GM19035 (cell line): ENCODE measurements at regions not wholly inside any gene's neighbourhood (a gene's known extent, or its start where the extent isn't known, plus 50 kb on each side); places are given as distances from the start of the nearest gene placed in this dataset.
"Not testable (repeated sequence)": the region's sequence is repeated elsewhere in the genome, so short reads cannot be mapped to it uniquely, and the experiment has no call there.

Experiments
- ATAC-seq: cut with Tn5 transposase; IDR thresholded peaks from one replicate; pipeline ENCODE4 v1.9.1; 2021; ENCODE audit not compliant: unreplicated experiment

DNA sequence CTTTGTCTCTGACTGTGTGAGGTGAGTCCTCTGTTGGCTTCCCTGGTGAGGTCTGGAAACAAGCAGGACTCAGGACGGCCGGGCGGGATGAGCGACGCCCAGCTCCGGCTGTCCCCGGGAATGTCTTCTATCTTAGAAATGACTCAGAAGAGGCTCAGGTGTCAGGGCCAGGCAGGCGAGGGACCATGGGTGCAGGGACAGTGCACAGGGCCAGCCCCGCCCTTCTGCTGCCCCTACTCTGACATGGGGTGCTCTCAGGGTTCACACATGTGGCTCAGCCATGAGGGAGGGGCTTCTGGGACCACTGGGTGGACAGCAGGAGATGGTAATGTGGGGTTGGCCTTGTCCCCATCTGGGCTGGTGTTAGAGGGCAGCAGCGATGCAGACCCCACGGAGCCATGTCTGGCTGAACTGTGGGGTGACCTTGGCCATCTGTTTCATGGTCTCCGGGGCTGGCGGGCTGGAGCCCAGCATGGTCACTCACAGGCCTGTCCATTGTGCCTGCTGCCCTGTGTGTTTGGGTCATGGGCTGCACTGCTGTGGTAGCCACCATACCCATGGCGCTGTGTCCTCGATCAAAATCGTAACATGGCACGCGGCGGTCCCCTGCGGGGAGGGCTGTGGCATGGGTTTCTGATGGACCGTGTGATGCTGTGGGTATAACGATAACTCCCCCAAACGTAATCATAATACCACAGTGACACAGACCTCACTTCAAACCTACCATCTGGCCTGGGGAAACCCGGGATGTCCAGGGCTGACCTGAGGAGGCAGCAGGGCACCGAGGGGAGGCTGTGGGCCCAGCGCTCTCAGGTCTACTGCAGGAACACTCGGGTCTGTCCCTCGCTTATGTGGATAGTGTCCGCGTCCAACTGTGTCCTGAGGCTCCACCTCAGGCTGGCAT is 368.8 kb downstream of the TMEM121 start:
- ATAC-seq: no peak

DNA sequence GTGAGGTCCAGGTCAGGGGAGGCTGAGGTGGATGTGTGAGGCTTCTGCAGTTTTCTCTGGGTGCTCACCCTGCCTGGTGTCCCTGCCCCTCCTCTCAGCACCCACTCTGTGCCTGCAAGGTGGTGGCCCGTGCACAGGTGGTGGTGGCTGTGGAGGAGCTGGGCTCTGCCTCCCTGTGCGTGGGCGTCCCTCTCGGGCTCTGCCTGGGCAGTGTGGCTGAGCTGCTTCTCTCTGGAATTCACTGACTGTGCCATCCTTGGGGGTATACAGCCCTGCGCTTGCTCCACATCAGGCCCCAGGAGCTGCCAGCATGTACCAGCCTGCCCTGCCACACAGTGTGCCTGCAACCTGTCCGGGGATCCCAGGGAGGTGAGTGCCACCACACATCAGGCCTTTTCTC is 369.8 kb downstream of the TMEM121 start:
- not testable (repeated sequence) for ATAC-seq

DNA sequence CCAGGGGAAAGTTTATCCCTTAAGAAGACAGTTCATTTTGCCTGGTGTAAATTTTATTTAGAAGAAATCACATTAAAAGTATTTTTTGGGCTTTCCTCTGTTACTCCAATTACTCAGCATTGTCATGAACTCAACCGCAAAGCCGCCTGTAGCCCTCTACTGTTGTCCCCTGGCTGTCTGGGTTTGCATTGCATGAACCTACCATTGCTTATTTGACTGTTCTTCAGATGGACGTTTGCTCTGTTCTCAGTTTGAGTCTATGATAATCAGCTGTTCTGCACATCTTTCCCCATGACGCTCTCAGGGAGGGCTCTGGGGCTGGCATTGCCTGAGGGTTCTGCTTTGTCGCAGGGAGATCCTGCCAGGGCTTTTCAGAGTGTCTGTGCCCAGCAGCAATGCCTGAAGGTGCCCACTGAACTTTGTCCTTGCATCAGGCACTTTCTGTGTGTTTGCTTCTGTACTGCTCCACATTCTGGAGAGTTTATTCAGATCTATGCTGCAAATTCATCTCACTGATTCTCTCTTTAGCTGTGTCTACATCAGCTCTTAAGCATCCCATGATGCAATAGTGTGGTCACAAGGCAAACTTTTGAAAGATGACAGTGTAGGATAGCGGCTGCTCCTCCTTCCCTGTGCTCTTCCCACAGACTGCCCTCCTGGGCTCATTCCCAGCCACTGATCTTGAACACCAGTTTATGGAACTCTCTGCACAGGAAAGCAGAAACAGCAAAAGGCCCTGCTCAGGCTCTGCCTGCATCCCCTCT is 370.8 kb downstream of the TMEM121 start:
- not testable (repeated sequence) for ATAC-seq

DNA sequence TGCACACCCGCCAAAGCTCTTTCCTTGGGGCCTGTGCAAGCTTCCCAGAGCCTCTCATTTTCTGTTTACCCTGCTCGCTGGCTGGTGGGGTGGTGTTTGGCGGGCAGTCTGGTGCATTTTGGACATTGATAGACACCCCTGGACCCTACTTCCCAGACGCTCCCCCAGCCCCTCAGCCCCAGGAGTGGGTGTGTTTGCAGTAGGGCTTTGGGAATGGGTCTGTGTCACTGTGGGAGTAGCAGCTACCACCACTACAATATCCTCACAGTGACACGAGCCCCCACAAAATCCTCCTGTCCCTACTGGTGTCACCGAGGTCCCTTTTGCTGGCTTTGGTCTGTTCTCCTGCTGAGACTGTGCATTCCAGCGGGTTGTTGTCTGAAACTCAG is 371.3 kb downstream of the TMEM121 start:
- ATAC-seq: no peak

DNA sequence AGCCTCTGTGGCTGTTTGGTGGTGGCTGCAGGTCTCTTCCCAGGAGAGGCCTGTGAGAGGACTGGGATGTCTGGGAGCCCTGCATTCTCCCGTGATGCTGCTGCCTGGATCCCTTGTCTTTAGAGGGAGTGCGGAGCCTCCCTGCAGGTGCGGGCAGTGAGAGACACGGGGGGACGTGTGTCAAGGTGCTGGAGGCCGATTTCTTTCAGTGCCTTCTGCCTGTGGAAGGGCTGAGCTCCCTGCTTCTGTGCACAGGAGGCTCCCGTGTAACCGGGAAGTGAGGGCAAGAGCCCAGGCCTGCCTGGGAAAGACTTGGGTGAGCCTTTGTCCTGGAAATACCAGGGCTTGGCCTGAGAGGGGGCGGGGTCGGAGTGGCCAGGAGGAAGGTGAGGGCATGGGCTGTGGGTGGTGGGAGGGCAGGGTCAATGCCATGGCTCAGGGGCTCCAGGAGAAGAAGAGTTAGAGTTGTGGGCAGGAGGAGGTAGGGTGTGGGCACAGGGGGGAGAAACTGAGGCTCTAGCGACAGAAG is 372.2 kb downstream of the TMEM121 start:
- ATAC-seq: no peak

DNA sequence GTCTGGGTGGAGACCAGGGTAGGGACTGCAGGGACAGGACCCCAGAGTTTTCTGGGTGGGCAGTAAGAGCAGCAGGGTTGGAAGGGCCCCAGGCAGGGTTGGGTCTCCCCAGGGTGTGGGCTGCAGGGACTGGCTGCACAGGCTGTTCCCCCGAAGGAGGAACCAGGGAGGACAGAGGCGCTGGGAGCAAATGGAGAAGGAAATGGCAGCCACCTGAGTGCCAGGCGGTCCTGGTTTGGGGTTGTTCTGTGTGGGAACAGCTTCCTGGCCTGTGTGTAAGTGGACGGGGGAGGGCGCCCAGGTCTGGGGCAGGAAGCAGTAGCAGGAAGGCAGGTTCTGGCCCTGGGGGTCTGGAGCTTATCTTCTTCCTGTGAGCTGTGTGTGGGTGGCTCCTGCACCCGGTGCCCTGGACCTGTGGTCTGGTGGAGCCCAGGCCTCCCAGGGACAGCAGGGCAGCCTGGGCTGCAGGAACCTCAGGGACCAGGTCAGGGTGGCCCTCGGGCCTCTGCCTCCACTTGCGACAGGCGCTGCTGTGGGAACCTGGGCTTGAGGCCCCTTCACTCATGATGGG is 372.8 kb downstream of the TMEM121 start:
- ATAC-seq: no peak

DNA sequence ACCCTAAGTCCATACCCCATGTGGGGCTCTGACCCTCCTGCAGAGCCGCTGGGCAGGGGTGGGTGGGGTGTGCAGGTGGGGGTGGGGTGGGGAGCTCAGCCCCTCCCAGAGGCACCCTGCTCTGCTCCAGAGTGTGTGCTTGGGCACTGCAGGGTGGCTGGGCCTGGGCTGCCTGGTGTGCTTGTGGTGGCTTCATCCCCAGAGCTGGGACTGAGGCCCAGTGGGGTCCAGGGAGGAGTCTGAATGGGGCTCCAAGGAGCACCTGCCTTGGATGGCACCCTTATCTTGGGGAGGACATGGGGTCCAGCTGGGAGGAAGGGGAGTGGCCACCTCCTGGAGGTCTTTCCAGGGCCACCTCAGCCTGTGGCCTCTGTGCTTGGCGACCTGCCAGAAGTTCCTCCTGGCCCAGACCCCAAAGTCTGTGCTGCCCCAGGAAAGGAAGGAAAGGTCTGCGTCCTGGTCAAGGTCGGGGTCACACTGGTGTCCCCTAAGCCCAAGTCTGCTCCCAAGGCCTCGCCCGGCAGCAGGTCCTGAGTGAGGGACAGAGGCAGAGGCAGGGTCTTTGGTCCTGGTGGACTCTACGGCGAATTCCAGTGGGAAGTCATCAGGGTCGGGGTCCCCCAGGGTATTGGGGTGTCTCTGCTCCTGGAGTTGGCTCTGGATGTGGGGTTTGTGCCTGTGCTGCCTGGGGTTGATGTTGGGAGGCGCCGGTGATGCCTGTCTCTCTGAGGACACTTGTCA is 373.4 kb downstream of the TMEM121 start:
- no peak for ATAC-seq

DNA sequence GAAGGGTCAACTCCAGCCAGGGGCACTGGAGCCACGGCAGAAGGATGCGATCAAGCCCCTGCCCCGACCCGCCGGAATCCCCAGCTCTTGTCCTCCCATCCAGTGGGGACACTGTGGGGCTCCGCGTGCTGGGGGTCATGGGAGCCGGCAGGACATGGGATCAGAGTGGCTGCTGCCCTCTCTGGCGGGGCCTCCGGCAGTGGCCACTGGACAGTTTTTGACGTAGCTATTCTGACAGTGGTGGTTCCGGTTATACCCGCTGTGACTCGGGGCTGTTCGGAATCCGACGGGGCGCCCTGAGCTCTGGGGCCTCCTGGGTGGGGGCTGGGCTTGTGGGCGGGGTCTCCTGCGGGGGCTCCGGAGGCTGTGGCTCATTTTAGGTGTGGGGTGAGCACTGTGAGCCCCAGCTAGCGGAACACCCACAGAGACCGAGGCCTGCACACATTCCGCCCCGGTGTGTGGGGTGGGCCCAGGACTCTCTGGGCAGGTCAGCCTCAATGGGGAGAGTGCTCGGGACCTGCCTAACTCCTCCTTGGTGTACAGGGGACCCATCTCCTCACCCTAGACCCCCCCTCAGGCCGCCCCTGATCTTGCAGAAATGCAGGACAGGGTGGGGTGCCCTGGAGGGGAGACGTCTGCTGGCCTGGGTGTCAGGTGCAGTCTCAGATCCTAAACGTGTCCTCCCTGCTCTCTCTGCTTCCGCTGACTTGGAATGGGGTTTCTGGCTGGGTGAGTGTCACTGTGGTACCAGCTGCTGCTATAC is 374.2 kb downstream of the TMEM121 start:
- ATAC-seq: no peak

DNA sequence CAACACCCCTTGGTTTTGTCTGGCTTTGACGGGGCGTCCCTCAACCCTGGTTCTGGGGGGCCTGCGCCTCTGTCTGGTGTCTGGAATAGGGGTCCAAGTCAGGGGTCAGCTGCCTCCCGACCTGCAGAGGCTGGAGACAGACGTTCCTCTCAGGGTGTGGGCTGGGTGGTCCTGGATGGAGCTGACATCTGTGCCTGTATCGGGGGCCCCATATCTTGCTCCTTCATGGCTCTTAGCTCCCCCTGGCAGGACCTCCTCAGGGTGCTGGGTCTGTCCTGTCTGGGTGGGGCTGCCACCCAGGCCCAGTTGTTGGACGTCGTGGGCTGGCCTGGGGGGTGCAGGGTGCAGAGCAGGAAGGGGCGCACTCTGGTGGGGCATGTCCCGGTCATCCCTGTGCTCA is 374.8 kb downstream of the TMEM121 start:
- no peak for ATAC-seq

DNA sequence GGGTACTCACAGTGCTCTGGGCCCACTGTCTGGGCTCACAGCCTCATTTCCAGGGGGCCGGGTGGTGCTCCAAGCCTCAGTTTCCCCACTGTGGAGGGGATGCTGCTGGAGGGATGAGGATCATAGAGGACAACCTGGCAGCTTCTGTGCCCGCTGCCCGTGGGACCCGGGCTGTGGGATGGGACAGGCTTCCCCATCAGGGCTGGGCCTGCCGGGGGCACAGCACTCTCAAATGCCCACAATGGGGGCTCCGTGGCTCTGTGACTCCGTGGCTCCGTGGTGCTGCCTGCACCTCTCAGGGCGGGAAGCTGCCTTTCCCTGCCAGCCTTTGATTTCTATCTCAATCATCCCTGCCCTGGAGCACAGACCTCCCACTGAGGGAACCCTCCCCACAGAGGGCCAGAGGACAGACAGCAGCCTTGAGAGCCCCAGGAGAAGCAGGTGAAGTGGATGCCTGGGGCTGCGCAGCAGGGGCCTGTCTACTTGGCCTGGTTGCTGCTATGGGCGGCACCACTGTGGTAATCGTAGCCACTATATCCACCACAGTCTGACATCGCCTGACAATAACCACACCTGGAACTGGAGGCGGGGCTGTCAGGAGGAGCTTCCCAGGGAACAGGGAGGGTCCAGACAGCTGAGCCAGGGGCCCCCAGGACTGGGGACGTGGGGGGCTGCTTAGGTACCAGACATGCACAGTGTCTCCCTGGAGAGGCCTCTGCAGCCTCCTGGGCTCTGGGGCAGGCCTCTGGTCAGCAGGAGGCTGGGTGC is 375.9 kb downstream of the TMEM121 start:
- ATAC-seq: no peak

DNA sequence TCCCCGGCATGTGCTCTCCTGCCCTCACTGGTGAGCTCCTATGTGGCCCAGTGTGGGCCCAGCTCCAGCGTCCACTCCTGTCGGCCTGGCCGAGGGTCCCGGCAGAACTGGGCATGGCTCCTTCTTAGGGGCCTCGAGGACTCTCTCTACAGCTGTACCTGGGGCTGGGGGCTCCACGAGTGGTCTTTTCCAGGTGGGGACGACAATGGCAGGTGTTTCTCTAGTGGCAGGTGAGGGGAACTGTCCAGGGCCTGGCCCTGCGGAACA is 376.4 kb downstream of the TMEM121 start:
- not testable (repeated sequence) for ATAC-seq

DNA sequence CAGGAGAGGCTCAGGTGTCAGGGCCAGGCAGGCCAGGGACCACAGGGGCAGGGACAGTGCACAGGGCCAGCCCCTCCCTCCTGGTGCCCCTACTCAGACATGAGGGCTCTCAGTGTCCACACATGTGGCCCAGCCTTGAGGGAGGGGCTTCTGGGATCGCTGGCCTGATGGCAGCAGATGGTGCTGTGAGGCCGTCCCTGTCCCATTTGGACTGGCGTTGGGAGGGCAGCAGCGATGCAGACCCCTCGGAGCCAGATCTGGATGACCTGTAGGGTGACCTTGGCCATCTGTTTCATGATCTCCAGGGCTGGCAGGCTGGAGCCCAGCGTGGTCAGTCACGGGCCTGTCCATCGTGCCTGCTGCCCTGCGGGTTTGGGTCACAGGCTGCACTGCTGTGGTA is 377.6 kb downstream of the TMEM121 start:
- ATAC-seq: no peak

DNA sequence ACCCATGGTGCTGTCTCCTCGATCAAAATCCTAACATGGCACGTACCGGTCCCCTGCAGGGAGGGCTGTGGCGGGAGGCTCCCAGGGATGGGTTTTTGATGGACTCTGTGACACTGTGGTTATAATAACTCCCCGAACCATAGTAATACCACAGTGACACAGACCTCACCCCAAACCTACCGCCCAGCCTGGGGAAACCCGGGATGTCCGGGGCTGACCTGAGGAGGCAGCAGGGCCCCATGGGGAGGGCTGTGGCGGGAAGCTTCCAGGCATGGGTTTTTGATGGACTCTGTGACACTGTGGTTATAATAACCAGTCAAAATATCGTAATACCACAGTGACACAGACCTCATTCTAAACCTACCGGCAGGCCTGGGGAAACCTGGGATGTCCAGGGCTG is 378.0 kb downstream of the TMEM121 start:
- ATAC-seq: no peak

DNA sequence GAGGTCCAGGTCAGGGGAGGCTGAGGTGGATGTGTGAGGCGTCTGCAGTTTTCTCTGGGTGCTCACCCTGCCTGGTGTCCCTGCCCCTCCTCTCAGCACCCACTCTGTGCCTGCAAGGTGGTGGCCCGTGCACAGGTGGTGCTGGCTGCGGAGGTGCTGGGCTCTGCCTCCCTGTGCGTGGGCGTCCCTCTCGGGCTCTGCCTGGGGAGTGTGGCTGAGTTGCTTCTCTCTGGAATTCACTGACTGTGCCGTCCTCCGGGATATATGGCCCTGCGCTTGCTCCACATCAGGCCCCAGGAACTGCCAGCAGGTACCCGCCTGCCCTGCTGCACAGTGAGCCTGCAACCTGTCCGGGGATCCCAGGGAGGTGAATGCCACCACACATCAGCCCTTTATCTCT is 379.1 kb downstream of the TMEM121 start:
- no peak for ATAC-seq

DNA sequence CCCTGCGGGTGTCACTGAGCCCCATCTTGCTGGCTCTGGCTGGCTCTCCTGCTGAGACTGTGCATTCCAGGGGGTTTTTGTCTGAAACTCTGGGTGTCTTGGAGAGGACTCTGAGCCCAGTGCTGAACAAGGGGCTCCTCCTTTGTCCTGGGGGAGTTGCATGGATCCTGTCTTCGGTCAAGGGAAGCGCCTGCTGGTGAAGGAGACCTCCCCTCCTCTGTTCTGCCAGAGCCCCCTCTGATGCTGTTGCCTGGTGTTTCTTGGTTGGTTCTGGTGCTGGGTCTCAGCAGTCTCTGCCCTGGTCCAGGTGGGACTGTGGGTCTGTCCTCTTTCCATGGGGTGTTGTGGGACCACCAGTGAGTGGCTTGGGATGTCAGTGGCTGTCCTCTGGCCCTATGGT is 380.9 kb downstream of the TMEM121 start:
- ATAC-seq: no peak

DNA sequence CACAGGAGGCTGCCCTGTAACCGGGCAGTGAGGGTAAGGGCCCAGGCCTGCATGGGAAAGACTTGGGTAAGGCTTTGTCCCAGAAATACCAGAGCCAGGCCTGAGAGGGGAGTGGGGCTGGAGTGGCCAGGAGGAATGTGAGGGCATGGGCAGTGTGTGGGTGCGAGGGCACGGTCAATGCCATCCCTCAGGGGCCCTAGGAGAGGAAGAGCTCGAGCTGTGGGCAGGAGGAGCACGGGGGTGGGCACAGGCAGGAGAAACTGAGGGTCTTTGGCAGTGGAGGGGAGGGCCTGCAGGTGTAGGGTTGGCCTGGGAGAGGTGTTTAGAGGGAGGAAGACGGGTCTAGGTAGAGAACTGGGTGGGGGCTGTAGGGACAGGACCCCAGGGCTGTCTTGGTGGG is 381.6 kb downstream of the TMEM121 start:
- ATAC-seq: no peak

DNA sequence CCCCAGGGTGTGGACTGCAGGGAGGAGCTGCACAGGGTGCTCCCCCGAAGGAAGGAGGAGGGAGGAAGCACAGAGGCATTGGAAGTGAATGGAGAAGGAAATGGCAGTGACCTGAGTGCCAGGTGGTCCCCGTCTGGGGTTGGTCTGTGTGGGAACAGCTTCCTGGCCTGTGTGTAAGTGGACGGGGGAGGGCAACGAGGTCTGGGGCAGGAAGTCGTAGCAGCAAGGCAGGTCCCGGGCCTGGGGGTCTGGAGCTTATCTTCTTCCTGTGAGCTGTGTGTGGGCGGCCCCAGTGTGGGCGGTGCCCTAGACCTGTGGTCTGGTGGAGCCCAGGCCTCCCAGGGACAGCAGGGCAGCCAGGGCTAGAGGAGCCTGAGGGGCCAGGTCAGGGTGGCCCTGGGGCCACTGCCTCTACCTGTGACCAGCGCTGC is 382.1 kb downstream of the TMEM121 start:
- ATAC-seq: no peak

DNA sequence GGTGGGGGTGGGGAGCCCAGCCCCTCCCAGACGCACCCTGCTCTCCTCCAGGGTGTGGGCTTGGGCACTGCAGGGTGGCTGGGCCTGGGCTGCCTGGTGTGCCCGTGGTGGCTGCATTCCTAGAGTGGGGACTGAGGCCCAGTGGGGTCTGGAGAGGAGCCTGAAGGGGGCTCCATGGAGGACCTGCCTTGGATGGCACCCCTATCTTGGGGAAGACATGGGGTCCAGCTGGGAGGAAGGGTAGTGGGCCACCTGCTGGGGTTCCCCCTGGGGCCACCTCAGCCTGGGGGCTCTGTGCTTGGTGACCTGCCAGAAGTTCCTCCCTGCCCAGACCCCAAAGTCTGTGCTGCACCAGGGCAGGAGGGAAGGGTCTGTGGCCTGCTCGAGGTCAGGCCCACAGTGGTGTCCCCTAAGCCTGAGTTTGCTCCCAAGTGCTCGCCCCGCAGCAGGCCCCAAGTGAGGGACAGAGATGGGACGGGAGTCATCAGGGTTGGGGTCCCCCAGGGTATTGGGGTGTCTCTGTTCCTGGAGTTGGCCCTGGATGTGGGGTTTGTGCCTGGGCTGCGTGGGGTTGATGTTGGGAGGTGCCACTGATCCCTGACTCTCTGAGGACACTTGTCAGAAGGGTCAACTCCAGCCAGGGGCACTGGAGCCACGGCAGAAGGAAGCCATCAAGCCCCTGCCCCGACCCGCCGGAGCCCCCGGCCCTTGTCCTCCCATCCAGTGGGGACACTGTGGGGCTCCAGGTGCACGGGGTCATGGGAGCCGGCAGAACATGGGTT is 382.9 kb downstream of the TMEM121 start:
- ATAC-seq: no peak

DNA sequence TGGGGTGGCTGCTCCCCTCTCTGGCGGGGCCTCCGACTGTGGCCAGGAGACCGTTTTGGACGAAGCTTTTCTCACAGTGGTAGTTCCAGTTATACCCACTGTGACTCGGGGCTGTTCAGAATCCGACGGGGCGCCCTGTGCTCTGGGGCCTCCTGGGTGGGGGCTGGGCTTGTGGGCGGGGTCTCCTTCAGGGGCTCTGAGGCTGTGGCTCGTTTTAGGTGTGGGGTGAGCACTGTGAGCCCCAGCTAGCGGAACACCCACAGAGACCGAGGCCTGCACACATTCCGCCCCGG is 383.4 kb downstream of the TMEM121 start:
- ATAC-seq: not testable (repeated sequence)
